ENCODE measurements at regions not wholly inside any gene's neighbourhood (a gene's known extent, or its start where the extent isn't known, plus 50 kb on each side); places are given as distances from the start of the nearest gene placed in this dataset.
A peak's percentile ranks its signal among the peaks of the same experiment; 100 is the strongest.

DNA sequence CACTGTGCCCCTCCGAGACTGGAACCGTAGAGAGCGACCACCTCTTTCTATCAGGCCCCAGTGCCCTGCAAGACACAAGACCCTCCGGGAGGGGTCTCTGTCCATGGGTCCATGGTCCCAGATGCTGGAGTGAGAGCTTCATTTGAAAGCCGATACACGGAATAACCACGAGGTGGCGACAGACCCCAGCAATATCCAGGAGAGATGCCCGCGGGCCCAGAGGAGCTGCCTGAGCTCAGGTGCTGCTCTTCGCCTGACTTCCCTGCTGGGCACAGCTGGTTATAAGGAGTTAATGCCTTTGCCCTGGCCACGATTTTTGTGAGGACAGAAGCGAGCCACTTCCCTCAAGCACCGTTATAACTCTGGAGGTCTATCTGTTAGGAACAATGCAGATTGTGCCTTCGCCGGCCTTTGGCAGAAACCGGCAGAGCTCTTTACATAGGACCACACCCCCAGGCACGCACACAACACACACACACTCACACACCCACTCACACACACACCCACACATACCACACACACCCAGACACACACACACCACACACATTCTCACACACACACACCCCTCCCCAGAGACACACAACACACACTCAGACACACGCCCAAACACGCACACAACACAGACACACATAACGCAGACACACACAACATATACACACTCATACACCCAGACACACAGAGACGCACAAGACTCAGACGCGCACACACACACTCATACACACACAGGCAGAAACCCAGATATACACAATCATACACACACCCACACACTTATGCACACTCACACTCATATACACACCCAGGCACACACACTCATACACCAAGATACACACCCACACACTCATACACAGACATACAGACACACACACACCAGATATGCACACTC lies 436.4 kb downstream of the SOX9 start:
- no peak for TF ChIP-seq POLR2A (IDR thresholded peaks at IDR 0.05)
- TF ChIP-seq, protein P1, sequence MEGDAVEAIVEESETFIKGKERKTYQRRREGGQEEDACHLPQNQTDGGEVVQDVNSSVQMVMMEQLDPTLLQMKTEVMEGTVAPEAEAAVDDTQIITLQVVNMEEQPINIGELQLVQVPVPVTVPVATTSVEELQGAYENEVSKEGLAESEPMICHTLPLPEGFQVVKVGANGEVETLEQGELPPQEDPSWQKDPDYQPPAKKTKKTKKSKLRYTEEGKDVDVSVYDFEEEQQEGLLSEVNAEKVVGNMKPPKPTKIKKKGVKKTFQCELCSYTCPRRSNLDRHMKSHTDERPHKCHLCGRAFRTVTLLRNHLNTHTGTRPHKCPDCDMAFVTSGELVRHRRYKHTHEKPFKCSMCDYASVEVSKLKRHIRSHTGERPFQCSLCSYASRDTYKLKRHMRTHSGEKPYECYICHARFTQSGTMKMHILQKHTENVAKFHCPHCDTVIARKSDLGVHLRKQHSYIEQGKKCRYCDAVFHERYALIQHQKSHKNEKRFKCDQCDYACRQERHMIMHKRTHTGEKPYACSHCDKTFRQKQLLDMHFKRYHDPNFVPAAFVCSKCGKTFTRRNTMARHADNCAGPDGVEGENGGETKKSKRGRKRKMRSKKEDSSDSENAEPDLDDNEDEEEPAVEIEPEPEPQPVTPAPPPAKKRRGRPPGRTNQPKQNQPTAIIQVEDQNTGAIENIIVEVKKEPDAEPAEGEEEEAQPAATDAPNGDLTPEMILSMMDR (IDR thresholded peaks at IDR 0.05), result peak; percentile 42 to 77 (median 75)
- WGBS, 2 donors, result 34 to 42% methylated on average over 16 to 24 of the region's 24 CpGs
- Histone ChIP-seq H3K36me3 (ENCODE audit: low read depth, missing control alignments) (no peaks in the 10 kb centered on the region), H3K9me3 (no peaks in the 10 kb centered on the region), H3K27me3 (no peaks in the 10 kb centered on the region), H3K4me3 (no peak overlapping the region), H3K27ac (no peak overlapping the region), H3K4me1 (no peaks in the 10 kb centered on the region)
- peak; percentile 88 for DNase-seq
- intact Hi-C loops (cut with DNase I; ENCODE audit: low total_unique reads), result no loop called here

DNA sequence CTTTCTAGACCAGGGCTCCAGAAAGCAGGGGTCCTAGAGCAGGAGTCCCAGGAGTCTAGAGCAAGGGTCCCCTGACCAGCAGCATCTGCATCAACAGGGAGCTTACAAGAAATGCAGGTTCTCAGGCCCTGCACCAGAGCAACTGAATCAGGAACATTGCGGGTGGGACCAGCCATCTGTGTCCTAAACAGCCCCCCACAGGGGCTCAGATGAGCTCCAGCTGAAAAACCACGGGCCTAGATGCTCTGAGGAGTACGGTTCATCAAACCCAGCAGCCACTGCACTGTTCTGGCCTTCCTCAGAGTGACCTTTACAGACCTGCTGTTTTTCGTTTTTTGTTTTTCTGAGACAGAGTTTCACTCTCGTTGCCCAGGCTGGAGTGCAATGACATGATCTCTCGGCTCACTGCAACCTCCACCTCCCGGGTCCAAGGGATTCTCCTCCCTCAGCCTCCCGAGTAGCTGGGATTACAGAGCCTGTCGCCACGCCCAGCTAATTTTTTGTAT lies 438.2 kb downstream of the SOX9 start:
- WGBS, 2 donors, result 88 to 89% methylated on average over 10 of the region's 10 CpGs
- no peaks in the 10 kb centered on the region for H3K9me3 ChIP-seq
- no peaks in the 10 kb centered on the region for H3K4me1 ChIP-seq
- no peaks in the 10 kb centered on the region for H3K27me3 ChIP-seq
- H3K36me3 ChIP-seq (ENCODE audit: low read depth, missing control alignments), result no peaks in the 10 kb centered on the region
- no peak overlapping the region for H3K4me3 ChIP-seq
- DNase-seq, result no peak
- TF ChIP-seq, protein P1 (IDR thresholded peaks at IDR 0.05), result no peak
- TF ChIP-seq POLR2A (IDR thresholded peaks at IDR 0.05), result no peak
- intact Hi-C loops (cut with DNase I; ENCODE audit: low total_unique reads), result no loop called here
- no peak overlapping the region for H3K27ac ChIP-seq

DNA sequence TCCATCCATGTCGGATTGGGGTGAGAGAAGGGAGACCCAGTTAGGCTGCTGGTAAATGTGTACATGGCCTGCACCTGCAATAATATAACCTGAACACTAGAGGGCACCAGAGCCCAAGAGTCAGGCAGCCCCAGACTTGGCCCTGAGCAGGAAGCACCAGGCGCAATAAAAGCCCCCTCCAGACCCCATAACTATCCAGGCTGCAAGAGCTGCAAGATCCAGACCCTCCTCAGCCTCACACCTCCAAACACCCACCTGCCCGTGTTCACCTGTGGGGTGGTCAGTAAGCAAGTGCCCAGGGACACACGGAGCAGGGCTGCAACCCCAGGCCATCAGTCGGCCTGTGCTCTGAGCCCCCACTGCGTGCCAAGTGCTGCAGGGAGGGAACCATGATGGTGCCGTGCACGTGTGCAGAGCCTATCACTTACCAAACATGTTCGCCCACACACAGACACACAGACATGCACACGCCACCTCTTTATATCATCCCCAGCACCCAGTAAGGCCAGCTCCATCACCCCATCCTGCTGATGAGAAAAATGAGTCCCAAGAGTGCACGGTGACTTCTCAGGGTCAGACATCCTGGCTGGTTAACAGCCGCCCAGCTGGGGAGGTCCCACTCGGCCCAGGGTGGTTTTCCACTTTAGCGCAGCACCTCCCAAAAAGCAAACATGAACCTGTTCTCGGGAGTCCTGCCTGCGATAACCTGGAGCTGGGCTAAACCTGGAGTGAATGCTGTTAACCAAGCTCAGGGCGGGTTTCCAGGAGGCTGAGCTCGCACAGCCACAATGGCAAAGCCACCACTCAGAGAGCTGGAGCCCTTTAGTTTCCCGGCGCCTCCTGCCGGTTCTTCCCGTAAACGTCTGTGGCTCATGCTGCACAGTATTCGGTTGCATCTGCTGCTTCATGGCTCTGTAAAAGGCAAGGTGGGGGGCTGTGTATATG lies 439.8 kb downstream of the SOX9 start:
- H3K9me3 ChIP-seq, result no peaks in the 10 kb centered on the region
- no peaks in the 10 kb centered on the region for H3K4me1 ChIP-seq
- no peaks in the 10 kb centered on the region for H3K27me3 ChIP-seq
- intact Hi-C loops (cut with DNase I; ENCODE audit: low total_unique reads), result no loop called here
- no peak overlapping the region for H3K4me3 ChIP-seq
- peak; percentile 53 for DNase-seq
- WGBS, 2 donors, result 56 to 57% methylated on average over 15 to 24 of the region's 24 CpGs
- no peaks in the 10 kb centered on the region for H3K36me3 ChIP-seq (ENCODE audit: low read depth, missing control alignments)
- H3K27ac ChIP-seq, result no peak overlapping the region
- TF ChIP-seq, protein P1 (IDR thresholded peaks at IDR 0.05), result peak; percentile 62 to 84 (median 73)
- TF ChIP-seq POLR2A (IDR thresholded peaks at IDR 0.05), result no peak

DNA sequence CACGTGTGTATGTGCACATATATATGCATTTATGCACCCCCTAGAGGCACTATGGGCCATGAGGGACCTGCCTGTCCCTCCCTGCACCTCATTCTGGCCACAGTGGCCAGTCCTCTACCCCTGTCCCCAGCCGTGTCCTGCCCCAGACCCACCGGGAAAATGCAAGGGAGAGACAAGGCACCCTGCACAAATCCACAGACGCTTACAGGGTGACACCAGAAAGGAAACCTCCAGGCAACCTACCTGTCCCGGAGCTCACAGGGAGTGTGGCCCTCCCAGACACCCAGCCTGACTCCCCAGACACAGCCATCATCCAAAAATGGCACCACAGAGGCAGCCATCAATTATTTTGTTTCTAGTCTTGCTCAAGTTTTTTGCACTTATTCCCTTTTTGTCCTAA lies 440.4 kb downstream of the SOX9 start:
- Histone ChIP-seq H3K9me3 (no peaks in the 10 kb centered on the region), H3K36me3 (ENCODE audit: low read depth, missing control alignments) (no peaks in the 10 kb centered on the region), H3K27me3 (no peaks in the 10 kb centered on the region), H3K4me3 (no peak overlapping the region), H3K27ac (no peak overlapping the region), H3K4me1 (no peaks in the 10 kb centered on the region)
- intact Hi-C loops (cut with DNase I; ENCODE audit: low total_unique reads), result no loop called here
- 74 to 82% methylated on average over 3 to 5 of the region's 5 CpGs for WGBS, 2 donors
- no peak for DNase-seq
- no peak for TF ChIP-seq POLR2A (IDR thresholded peaks at IDR 0.05)
- TF ChIP-seq, protein P1 (IDR thresholded peaks at IDR 0.05), result no peak

All from testis (tissue), 2 donors.